GM23338 (cell line): ENCODE measurements at regions not wholly inside any gene's neighbourhood (a gene's known extent, or its start where the extent isn't known, plus 50 kb on each side); places are given as distances from the start of the nearest gene placed in this dataset.

Experiments
- ATAC-seq: fragments of 200-7000 bp; cut with Tn5 transposase; 3 replicates; pipeline ENCODE4 v1.9.1; 2020
- DNase-seq: peaks from one replicate; pipeline ENCODE4 v3.0.0-alpha.2; 2015; ENCODE audit warnings: low spot score
- H2AFZ ChIP-seq: fragments of 200-600 bp; sonication (generic); 2 replicates; pipeline ENCODE4 v1.8.0; 2016; ENCODE audit warnings: antibody characterized with exemption, mild to moderate bottlenecking, moderate library complexity
- H3F3A ChIP-seq: fragments of 200-600 bp; sonication (generic); replicated peaks from 2 replicates; pipeline ENCODE4 v1.8.0; 2017; ENCODE audit warnings: antibody characterized with exemption, mixed run types, low read depth
- H3K27ac ChIP-seq: fragments of 200-600 bp; sonication (generic); 2 replicates; pipeline ENCODE4 v1.6.1; 2016; ENCODE audit warnings: low read depth
- H3K27me3 ChIP-seq: fragments of 200-600 bp; sonication (generic); 2 replicates; pipeline ENCODE4 v1.8.0; 2016; ENCODE audit warnings: mild to moderate bottlenecking, mixed run types, moderate library complexity; ENCODE audit not compliant: insufficient read depth
- H3K36me3 ChIP-seq: fragments of 200-600 bp; sonication (generic); 2 replicates; pipeline ENCODE4 v1.8.0; 2016; ENCODE audit warnings: mild to moderate bottlenecking; ENCODE audit not compliant: insufficient read depth
- H3K4me1 ChIP-seq: fragments of 200-600 bp; sonication (generic); 2 replicates; pipeline ENCODE4 v1.8.0; 2016; ENCODE audit warnings: mild to moderate bottlenecking, moderate library complexity; ENCODE audit not compliant: insufficient read depth
- H3K4me2 ChIP-seq: fragments of 200-600 bp; sonication (generic); 2 replicates; pipeline ENCODE4 v1.7.1; 2017; ENCODE audit warnings: mixed run types
- H3K4me3 ChIP-seq: fragments of 200-600 bp; sonication (generic); 2 replicates; pipeline ENCODE4 v1.6.1; 2016; ENCODE audit warnings: mixed run types
- H3K79me2 ChIP-seq: fragments of 200-600 bp; sonication (generic); replicated peaks from 2 replicates; pipeline ENCODE4 v1.8.0; 2017; ENCODE audit warnings: mild to moderate bottlenecking; ENCODE audit not compliant: insufficient read depth
- H3K9me2 ChIP-seq: fragments of 200-600 bp; sonication (generic); 2 replicates; pipeline ENCODE4 v1.8.0; 2017; ENCODE audit not compliant: insufficient read depth
- H4K20me1 ChIP-seq: fragments of 200-600 bp; sonication (generic); replicated peaks from 2 replicates; pipeline ENCODE4 v1.8.0; 2017; ENCODE audit warnings: mild to moderate bottlenecking; ENCODE audit not compliant: insufficient read depth
- H3K27ac Mint-ChIP-seq: 2 replicates; pipeline ENCODE4 v1.8.0; 2020; ENCODE audit warnings: inconsistent platforms, mild to moderate bottlenecking, moderate library complexity, mixed read lengths
- H3K27me3 Mint-ChIP-seq: 3 replicates; pipeline ENCODE4 v1.8.0; 2022; ENCODE audit warnings: low read depth, mild to moderate bottlenecking, moderate library complexity, mixed read lengths, inconsistent platforms; ENCODE audit not compliant: insufficient read depth, poor library complexity
- H3K36me3 Mint-ChIP-seq: 3 replicates; pipeline ENCODE4 v1.8.0; 2021; ENCODE audit warnings: low read depth, mild to moderate bottlenecking, inconsistent platforms, moderate library complexity, mixed read lengths
- H3K4me1 Mint-ChIP-seq: 3 replicates; pipeline ENCODE4 v1.8.0; 2020; ENCODE audit warnings: mild to moderate bottlenecking, inconsistent platforms, mixed read lengths
- H3K4me3 Mint-ChIP-seq: 3 replicates; pipeline ENCODE4 v1.8.0; 2021; ENCODE audit warnings: moderate library complexity, mild to moderate bottlenecking, inconsistent platforms, mixed read lengths
- H3K9me3 Mint-ChIP-seq: 3 replicates; pipeline ENCODE4 v1.8.0; 2020; ENCODE audit warnings: moderate library complexity, mild to moderate bottlenecking, inconsistent platforms, mixed read lengths
- EZH2 ChIP-seq: fragments of 200-600 bp; sonication (generic); IDR thresholded peaks from one replicate; pipeline ENCODE4 v1.8.0; 2017; ENCODE audit warnings: antibody characterized with exemption, mild to moderate bottlenecking, low read depth; ENCODE audit not compliant: unreplicated experiment
- EZH2phosphoT487 ChIP-seq: fragments of 200-600 bp; sonication (generic); IDR thresholded peaks from one replicate; pipeline ENCODE4 v1.8.1; 2018; ENCODE audit warnings: antibody characterized with exemption; ENCODE audit not compliant: unreplicated experiment
- JUNB ChIP-seq: IDR thresholded peaks from one replicate; pipeline ENCODE4 v1.6.1; 2016; ENCODE audit warnings: antibody characterized with exemption; ENCODE audit not compliant: unreplicated experiment
- NANOG ChIP-seq: IDR thresholded peaks from 2 replicates; pipeline ENCODE4 v1.6.1; 2016; ENCODE audit warnings: antibody characterized with exemption, borderline replicate concordance
- POLR2AphosphoS5 ChIP-seq: IDR thresholded peaks from 2 replicates; pipeline ENCODE4 v1.6.1; 2016; ENCODE audit warnings: antibody characterized with exemption, low read depth
- STAT1 ChIP-seq: IDR thresholded peaks from one replicate; pipeline ENCODE4 v1.6.1; 2016; ENCODE audit warnings: antibody characterized with exemption; ENCODE audit not compliant: unreplicated experiment
- ZNF331 ChIP-seq: fragments of 250-450 bp; sonication (Bioruptor Pico); IDR thresholded peaks from 2 replicates; pipeline ENCODE4 v1.5.0; 2020; ENCODE audit warnings: low read depth, mild to moderate bottlenecking, moderate library complexity
- TF ChIP-seq, protein P1 (sequence below): IDR thresholded peaks from 2 replicates; pipeline ENCODE4 v1.6.1; 2016; ENCODE audit warnings: antibody characterized with exemption
- TF ChIP-seq, protein P2 (sequence below): IDR thresholded peaks from one replicate; pipeline ENCODE4 v1.6.1; 2018; ENCODE audit warnings: antibody characterized with exemption; ENCODE audit not compliant: unreplicated experiment
- TF ChIP-seq, protein P3 (sequence below): fragments of 250-450 bp; sonication (Bioruptor Pico); IDR thresholded peaks from 2 replicates; pipeline ENCODE4 v1.5.0; 2020; ENCODE audit warnings: mild to moderate bottlenecking, moderate library complexity
- TF ChIP-seq, protein P4 (sequence below), 2 experiments: fragments of 200-600 bp in 1 of 2; sonication (generic) in 1 of 2; conservative IDR thresholded peaks; 2 replicates each; pipeline versions ENCODE4 v1.5.1 to v1.6.1; 2016 to 2017; ENCODE audit warnings: antibody characterized with exemption in 2 of 2, low read depth in 2 of 2, mild to moderate bottlenecking in 2 of 2, moderate library complexity in 1 of 2

DNA sequence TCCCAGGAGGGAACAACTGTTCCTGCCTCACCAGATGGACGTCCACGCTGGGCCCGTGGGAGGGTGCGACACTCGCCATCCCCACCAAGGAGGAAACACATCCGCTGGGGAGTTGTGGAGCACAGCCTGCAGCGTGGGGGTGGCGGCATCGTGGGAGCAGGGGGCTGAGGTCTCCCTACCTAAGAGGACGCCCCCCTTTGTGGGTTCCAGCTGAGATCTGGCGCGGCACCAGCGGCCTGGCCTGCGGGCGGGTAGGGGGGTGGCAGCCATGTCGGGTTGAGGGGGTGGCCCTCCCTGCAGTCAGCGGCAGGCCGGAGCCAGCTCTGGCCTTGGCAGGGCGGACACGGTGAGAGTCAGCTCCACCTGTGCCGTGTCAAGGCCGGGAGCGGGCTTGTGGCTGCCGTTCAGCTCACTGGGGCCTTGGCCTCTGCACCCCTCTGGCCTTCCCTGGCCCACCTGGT, 116.7 kb upstream of the CIBAR2 start:
- H3K9me3 Mint-ChIP-seq, result peaks cover 7% of the 10 kb centered on the region; the same call in 2 of the 3 replicates
- H3K4me3 Mint-ChIP-seq, result no peak overlapping the region
- no peak overlapping the region for H3K4me2 ChIP-seq
- H3K79me2 ChIP-seq, result peaks cover 18% of the 10 kb centered on the region
- no peak for DNase-seq
- H3F3A ChIP-seq, result peaks cover 2% of the 10 kb centered on the region; the same call in 1 of the 2 replicates
- H3K27me3 ChIP-seq, result no peaks in the 10 kb centered on the region
- TF ChIP-seq JUNB (no peak), EZH2phosphoT487 (no peak), STAT1 (no peak), EZH2 (no peak), ZNF331 (CRISPR knock-in tag) (no peak), POLR2AphosphoS5 (no peak), NANOG (no peak)
- TF ChIP-seq, protein P1, sequence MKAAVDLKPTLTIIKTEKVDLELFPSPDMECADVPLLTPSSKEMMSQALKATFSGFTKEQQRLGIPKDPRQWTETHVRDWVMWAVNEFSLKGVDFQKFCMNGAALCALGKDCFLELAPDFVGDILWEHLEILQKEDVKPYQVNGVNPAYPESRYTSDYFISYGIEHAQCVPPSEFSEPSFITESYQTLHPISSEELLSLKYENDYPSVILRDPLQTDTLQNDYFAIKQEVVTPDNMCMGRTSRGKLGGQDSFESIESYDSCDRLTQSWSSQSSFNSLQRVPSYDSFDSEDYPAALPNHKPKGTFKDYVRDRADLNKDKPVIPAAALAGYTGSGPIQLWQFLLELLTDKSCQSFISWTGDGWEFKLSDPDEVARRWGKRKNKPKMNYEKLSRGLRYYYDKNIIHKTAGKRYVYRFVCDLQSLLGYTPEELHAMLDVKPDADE, result no peak
- TF ChIP-seq, protein P2, sequence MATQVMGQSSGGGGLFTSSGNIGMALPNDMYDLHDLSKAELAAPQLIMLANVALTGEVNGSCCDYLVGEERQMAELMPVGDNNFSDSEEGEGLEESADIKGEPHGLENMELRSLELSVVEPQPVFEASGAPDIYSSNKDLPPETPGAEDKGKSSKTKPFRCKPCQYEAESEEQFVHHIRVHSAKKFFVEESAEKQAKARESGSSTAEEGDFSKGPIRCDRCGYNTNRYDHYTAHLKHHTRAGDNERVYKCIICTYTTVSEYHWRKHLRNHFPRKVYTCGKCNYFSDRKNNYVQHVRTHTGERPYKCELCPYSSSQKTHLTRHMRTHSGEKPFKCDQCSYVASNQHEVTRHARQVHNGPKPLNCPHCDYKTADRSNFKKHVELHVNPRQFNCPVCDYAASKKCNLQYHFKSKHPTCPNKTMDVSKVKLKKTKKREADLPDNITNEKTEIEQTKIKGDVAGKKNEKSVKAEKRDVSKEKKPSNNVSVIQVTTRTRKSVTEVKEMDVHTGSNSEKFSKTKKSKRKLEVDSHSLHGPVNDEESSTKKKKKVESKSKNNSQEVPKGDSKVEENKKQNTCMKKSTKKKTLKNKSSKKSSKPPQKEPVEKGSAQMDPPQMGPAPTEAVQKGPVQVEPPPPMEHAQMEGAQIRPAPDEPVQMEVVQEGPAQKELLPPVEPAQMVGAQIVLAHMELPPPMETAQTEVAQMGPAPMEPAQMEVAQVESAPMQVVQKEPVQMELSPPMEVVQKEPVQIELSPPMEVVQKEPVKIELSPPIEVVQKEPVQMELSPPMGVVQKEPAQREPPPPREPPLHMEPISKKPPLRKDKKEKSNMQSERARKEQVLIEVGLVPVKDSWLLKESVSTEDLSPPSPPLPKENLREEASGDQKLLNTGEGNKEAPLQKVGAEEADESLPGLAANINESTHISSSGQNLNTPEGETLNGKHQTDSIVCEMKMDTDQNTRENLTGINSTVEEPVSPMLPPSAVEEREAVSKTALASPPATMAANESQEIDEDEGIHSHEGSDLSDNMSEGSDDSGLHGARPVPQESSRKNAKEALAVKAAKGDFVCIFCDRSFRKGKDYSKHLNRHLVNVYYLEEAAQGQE, result no peak
- TF ChIP-seq, protein P3, sequence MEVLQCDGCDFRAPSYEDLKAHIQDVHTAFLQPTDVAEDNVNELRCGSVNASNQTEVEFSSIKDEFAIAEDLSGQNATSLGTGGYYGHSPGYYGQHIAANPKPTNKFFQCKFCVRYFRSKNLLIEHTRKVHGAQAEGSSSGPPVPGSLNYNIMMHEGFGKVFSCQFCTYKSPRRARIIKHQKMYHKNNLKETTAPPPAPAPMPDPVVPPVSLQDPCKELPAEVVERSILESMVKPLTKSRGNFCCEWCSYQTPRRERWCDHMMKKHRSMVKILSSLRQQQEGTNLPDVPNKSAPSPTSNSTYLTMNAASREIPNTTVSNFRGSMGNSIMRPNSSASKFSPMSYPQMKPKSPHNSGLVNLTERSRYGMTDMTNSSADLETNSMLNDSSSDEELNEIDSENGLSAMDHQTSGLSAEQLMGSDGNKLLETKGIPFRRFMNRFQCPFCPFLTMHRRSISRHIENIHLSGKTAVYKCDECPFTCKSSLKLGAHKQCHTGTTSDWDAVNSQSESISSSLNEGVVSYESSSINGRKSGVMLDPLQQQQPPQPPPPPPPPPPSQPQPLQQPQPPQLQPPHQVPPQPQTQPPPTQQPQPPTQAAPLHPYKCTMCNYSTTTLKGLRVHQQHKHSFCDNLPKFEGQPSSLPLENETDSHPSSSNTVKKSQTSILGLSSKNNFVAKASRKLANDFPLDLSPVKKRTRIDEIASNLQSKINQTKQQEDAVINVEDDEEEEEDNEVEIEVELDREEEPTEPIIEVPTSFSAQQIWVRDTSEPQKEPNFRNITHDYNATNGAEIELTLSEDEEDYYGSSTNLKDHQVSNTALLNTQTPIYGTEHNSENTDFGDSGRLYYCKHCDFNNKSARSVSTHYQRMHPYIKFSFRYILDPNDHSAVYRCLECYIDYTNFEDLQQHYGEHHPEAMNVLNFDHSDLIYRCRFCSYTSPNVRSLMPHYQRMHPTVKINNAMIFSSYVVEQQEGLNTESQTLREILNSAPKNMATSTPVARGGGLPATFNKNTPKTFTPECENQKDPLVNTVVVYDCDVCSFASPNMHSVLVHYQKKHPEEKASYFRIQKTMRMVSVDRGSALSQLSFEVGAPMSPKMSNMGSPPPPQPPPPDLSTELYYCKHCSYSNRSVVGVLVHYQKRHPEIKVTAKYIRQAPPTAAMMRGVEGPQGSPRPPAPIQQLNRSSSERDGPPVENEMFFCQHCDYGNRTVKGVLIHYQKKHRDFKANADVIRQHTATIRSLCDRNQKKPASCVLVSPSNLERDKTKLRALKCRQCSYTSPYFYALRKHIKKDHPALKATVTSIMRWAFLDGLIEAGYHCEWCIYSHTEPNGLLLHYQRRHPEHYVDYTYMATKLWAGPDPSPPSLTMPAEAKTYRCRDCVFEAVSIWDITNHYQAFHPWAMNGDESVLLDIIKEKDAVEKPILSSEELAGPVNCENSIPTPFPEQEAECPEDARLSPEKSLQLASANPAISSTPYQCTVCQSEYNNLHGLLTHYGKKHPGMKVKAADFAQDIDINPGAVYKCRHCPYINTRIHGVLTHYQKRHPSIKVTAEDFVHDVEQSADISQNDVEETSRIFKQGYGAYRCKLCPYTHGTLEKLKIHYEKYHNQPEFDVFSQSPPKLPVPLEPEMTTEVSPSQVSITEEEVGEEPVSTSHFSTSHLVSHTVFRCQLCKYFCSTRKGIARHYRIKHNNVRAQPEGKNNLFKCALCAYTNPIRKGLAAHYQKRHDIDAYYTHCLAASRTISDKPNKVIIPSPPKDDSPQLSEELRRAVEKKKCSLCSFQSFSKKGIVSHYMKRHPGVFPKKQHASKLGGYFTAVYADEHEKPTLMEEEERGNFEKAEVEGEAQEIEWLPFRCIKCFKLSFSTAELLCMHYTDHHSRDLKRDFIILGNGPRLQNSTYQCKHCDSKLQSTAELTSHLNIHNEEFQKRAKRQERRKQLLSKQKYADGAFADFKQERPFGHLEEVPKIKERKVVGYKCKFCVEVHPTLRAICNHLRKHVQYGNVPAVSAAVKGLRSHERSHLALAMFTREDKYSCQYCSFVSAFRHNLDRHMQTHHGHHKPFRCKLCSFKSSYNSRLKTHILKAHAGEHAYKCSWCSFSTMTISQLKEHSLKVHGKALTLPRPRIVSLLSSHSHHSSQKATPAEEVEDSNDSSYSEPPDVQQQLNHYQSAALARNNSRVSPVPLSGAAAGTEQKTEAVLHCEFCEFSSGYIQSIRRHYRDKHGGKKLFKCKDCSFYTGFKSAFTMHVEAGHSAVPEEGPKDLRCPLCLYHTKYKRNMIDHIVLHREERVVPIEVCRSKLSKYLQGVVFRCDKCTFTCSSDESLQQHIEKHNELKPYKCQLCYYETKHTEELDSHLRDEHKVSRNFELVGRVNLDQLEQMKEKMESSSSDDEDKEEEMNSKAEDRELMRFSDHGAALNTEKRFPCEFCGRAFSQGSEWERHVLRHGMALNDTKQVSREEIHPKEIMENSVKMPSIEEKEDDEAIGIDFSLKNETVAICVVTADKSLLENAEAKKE (CRISPR knock-in tag), result no peak
- TF ChIP-seq, protein P4, sequence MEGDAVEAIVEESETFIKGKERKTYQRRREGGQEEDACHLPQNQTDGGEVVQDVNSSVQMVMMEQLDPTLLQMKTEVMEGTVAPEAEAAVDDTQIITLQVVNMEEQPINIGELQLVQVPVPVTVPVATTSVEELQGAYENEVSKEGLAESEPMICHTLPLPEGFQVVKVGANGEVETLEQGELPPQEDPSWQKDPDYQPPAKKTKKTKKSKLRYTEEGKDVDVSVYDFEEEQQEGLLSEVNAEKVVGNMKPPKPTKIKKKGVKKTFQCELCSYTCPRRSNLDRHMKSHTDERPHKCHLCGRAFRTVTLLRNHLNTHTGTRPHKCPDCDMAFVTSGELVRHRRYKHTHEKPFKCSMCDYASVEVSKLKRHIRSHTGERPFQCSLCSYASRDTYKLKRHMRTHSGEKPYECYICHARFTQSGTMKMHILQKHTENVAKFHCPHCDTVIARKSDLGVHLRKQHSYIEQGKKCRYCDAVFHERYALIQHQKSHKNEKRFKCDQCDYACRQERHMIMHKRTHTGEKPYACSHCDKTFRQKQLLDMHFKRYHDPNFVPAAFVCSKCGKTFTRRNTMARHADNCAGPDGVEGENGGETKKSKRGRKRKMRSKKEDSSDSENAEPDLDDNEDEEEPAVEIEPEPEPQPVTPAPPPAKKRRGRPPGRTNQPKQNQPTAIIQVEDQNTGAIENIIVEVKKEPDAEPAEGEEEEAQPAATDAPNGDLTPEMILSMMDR (conservative IDR thresholded peaks at IDR 0.05; ENCODE audit: low read depth in 2 of 2), result no peak
- H3K27ac Mint-ChIP-seq, result no peak overlapping the region
- peaks cover 21% of the 10 kb centered on the region for H3K27me3 Mint-ChIP-seq
- no peak overlapping the region for H3K27ac ChIP-seq
- H3K36me3 Mint-ChIP-seq, result peaks cover 8% of the 10 kb centered on the region; the same call in 2 of the 3 replicates
- H3K9me2 ChIP-seq, result no peaks in the 10 kb centered on the region
- H4K20me1 ChIP-seq, result no peaks in the 10 kb centered on the region; the same call in 1 of the 2 replicates
- peaks cover 23% of the 10 kb centered on the region for H3K4me1 Mint-ChIP-seq
- H3K4me1 ChIP-seq, result peaks cover 11% of the 10 kb centered on the region
- H3K36me3 ChIP-seq, result no peaks in the 10 kb centered on the region
- no peak for ATAC-seq
- H3K4me3 ChIP-seq, result no peak overlapping the region
- H2AFZ ChIP-seq, result no peak overlapping the region
